Stimulated activated CD8-positive, alpha-beta memory T cell treated with anti-CD3 and anti-CD28 coated beads, Interleukin-7, amount 100 ng/mL, for 4 hours (primary cell): ENCODE measurements at regions not wholly inside any gene's neighbourhood (a gene's known extent, or its start where the extent isn't known, plus 50 kb on each side); places are given as distances from the start of the nearest gene placed in this dataset.

ENCODE experiments used
- DNase-seq, 2 donors: peaks; one replicate each; pipeline ENCODE4 v3.0.0-alpha.2; 2020; ENCODE audit warnings: low read depth in 2 of 2

- no peak for DNase-seq
Observed at GRCh38 chr5:61596265-61596664, 264.2 kb downstream of the ZSWIM6 start.

DNA sequence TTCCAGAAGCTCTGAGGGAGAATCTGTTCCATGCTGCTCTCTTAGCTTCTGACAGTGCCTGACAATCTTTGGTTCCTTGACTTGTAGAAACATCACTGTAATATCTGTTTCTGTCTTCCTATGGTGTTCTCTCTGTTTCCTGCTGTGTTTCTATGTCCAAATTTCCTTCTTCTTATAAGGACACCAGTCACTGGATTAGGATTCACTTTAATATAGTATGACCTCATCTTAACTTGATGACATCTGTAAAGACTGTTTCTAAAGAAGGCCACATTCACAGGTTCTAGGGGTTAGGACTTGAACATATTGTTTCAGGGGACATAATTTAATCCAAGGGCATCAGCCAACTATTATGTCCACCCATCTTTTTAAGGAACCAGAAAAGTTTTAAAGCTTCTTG, 265.6 kb downstream of the ZSWIM6 start:
- no peak for DNase-seq

DNA sequence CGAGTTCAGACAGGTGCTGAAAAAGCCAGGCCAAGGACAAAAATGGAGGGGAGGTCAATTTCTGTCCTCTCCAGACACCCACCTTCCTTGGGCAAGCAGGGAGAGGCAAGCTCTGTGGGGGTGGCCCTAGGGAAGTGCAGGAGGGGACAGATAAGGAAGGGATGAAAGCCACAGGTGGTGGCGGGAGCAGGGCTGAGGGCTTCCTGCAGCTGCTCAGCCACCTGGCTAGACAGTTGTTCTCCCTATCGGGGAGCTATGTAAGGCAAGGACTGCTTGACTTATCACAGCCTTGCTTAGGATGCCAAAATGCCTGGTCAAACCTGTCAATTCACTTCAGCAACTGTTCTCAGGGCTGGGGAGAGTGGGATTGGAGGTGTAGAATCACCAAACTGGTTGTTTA, 266.1 kb downstream of the ZSWIM6 start:
- no peak for DNase-seq

- DNase-seq: no peak
Observed at GRCh38 chr5:61599370-61600122, 267.5 kb downstream of the ZSWIM6 start.

DNA sequence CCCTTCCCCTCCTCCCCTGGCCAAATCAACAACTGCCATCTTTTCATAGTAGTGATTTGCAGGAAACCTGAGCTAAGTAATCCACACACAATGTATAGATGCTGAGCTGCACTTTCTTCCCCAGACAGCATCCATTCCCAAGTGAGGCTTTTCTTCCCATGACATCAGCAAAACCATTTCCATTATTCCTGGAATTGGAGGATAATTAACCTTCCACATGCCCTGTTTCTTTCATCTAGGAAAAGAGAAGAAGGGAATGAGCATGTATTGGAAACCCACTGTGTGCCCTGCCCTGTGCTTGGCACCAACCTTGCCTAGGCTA, 268.0 kb downstream of the ZSWIM6 start:
- DNase-seq: no peak

- no peak for DNase-seq
Observed at GRCh38 chr5:61600945-61601511, 269.0 kb downstream of the ZSWIM6 start.

DNA sequence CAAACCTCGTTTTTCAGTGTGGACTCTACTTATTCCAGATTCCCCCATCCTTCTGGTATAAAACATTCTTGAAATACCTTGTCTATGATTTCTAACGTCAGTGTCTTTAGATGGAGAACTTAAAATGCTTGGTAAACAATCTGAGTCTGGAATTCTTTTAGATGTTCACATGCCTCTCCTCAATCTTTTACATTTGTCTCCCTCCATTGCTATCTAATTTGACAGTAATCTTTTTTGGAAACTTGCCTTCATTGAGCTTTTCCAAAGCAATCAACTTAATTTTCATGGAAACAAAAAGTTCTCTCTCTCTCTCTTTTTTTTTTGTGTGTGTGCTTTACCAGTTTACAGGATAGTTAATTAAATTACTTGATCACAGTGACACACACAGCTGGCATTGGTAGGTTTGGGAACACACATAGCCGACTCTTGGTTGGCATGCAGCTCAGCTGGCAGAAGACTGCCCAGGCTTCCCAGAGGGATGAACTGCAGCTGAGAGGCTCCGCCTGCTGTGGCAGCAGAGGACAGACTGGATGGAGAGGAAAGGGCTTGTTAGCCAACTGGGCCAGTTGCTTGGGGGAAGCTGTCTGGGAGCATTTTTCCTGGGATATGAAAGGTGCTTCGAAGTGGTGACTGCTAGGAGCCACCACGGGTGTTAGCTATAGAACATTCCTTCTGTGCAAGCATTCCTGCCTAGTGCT, 271.3 kb downstream of the ZSWIM6 start:
- DNase-seq: no peak

- no peak for DNase-seq
Observed at GRCh38 chr5:61604076-61605025, 272.3 kb downstream of the ZSWIM6 start.

DNA sequence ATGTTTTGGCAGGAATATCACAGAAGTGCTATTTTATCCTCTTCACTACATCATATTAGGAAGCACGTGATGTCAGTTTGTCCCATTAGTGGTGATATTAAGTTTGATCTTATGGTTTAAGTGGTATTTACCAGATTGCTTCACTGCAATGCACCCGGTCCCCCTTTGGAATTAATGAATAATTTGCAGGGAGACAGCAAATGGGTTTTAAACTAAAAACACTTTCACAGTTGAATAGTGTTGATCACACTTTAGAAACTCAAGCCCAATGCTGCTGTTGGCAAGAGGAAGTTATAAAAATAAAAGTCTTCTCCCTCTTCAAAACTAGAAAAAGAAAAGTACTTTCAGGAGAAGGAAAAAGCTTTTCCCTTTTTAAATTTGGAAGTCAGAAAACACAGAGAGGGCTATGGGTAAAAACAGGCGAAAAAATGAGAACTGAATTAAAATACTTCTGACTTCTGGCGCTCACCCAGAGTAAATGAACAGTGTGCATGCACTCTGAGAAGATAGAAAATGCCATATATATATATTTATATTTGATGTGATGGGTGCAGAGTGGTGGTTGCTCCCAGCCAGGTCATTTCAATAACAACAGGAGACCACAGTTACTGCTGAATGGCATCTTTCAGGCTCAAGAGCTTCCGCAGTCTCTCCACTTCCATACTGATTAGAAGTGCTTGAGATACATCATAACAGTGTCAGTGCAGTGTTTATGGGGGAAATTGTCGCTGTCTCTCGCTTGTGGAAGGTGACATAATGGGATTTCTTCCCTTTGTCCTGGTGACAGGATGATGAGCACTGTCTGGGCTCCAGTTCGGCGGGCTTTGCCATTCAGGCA, 278.0 kb downstream of the ZSWIM6 start:
- DNase-seq: no peak

DNA sequence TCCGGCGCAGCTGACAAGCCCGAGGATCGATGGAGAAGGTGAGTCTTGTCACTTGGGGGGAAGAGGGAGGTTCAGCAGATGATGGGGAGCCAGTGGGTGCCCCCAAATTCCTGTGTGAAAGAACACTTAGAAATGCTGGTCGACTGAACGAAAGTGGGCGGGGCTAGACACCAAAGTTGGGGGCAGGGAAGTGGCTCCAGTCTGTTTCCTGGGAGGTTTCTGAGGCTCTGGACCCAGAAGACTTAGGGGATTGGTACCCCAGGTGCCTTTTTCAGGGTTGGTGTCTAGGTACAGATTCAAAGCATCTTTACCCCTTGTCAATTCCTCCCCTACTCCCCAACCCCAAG, 278.6 kb downstream of the ZSWIM6 start:
- no peak for DNase-seq

GRCh38 chr5:61612431-61612830, 280.4 kb downstream of the ZSWIM6 start:
- no peak for DNase-seq

DNA sequence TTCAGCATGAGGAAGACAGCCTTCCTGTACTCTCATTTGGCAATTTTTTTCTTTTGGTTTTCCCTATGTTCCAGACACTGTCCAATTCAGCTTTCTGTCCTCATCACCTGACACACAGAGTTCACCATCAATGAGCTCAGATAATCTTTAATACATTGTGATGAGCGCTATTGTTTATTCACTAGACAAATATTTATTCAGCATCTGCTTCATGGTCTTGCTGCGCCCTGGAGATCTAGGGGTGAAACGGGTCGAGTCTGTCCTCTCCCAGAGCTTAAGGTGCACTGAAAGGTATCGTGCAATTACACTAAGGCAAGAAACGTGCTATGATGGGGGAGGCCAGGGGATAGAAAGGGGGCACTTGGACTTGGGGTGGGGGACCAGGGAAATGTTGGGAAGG, 281.6 kb downstream of the ZSWIM6 start:
- DNase-seq: no peak

- no peak for DNase-seq
Observed at GRCh38 chr5:61614606-61615005, 282.5 kb downstream of the ZSWIM6 start.

DNA sequence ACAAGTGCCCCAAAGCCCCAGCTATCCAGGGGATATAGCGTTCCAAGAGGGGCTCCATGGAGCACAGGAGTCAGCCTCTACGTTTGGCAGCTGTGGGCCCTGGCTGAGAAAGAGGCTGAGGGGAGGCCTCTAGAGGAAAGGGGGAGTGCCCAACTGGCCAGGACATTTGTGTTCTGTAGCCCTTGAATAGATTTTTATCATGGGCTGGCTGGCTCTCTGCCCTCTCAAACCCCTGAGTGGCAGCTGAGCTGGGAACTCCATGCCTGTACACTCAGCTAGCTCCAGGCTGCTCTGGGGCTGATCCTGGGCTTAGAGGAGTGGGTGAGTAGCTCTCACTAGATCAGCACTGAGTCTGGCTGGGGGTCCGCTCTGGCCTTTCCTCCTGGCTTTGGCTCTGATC, 285.0 kb downstream of the ZSWIM6 start:
- no peak for DNase-seq

GRCh38 chr5:61617995-61618525, 286.0 kb downstream of the ZSWIM6 start:
- no peak for DNase-seq

- no peak for DNase-seq
Observed at GRCh38 chr5:61618577-61618976, 286.5 kb downstream of the ZSWIM6 start.

DNA sequence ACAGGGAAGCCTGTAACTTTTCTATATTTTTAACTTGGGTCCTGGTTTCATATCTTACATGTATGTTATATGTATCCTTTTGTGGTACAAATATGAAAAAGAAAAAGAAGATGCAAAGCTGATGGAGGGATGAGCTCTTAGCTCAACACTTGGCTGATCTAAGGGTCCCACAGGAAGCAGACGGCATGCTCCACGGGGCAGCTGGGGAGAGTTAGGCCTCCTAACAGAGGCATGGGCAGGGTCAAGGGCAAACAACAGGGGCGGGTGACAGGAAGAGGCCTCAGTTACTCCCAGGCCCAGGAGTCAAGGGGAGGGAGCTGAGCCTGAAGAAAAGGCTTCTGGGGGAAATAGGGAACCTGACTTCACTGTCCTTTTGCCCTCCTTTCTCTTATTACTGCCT, 287.2 kb downstream of the ZSWIM6 start:
- no peak for DNase-seq

GRCh38 chr5:61619777-61620518, 287.9 kb downstream of the ZSWIM6 start:
- DNase-seq: no peak

- no peak for DNase-seq
Observed at GRCh38 chr5:61620699-61621182, 288.7 kb downstream of the ZSWIM6 start.

GRCh38 chr5:61621202-61621650, 289.2 kb downstream of the ZSWIM6 start:
- DNase-seq: no peak
